BLaER1 treated with 17β-estradiol and CSF1 and Interleukin-3, amounts not matched to agents 10 nM and 100 nM (cell line): ENCODE measurements at regions not wholly inside any gene's neighbourhood (a gene's known extent, or its start where the extent isn't known, plus 50 kb on each side); places are given as distances from the start of the nearest gene placed in this dataset.

ENCODE experiments used
- H3K27ac ChIP-seq, 11 experiments: shearing (Covaris generic); formaldehyde crosslinking; 2 replicates each; pipeline ENCODE4 v1.8.1; 2022
- H3K27me3 ChIP-seq, 11 experiments: shearing (Covaris generic); formaldehyde crosslinking; 2 replicates each; pipeline ENCODE4 v1.8.1; 2022
- H3K36me3 ChIP-seq, 11 experiments: shearing (Covaris generic); formaldehyde crosslinking; 2 replicates each; pipeline ENCODE4 v1.8.1; 2022
- H3K4me1 ChIP-seq, 10 experiments: shearing (Covaris generic); formaldehyde crosslinking; 2 replicates each; pipeline ENCODE4 v1.8.1; 2022
- H3K4me2 ChIP-seq, 11 experiments: shearing (Covaris generic); formaldehyde crosslinking; 2 replicates each; pipeline ENCODE4 v1.8.1; 2022
- H3K4me3 ChIP-seq, 10 experiments: shearing (Covaris generic); formaldehyde crosslinking; 2 replicates each; pipeline ENCODE4 v1.8.1; 2022
- H3K9ac ChIP-seq, 11 experiments: shearing (Covaris generic); formaldehyde crosslinking; 2 replicates each; pipeline ENCODE4 v1.8.1; 2022
- H3K9me3 ChIP-seq, 11 experiments: shearing (Covaris generic); formaldehyde crosslinking; replicated peaks in 1 of 11; 2 replicates each; pipeline ENCODE4 v1.8.1; 2022
- H4K20me1 ChIP-seq, 11 experiments: shearing (Covaris generic); formaldehyde crosslinking; 2 replicates each; pipeline ENCODE4 v1.8.1; 2022
- Cebpa-rat ChIP-seq, 11 experiments: shearing (Covaris generic); IDR thresholded peaks; 2 replicates each; pipeline ENCODE4 v1.8.1; 2022

DNA sequence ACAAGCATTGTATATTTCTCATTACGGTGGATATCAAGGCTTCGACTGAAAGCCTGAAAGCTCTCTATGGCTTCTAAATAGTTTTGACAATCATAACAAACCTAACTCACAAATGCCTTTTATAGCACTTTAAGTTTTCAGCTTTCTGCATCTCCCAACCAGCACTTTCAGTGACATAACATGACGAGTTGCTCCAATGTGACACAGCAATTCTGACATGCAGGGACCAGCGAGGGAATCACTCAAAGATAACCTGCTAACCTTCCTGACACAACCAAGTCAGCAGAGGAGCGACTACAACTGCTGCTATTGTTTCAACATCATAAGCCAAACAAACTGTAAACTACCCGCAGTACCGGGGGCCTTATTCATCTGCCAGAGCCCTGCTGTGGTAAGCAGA, 95.7 kb upstream of the CDH20 start:
- no peaks in the 10 kb centered on the region for H3K9me3 ChIP-seq
- H3K4me2 ChIP-seq: no peak overlapping the region
- H3K27ac ChIP-seq: no peak overlapping the region
- no peak overlapping the region for H3K4me3 ChIP-seq
- no peak overlapping the region for H3K9ac ChIP-seq
- H3K36me3 ChIP-seq: no peaks in the 10 kb centered on the region
- H3K4me1 ChIP-seq: no peaks in the 10 kb centered on the region
- no peaks in the 10 kb centered on the region for H4K20me1 ChIP-seq
- TF ChIP-seq Cebpa-rat (IDR thresholded peaks at IDR 0.05): no peak
- H3K27me3 ChIP-seq: no peaks in the 10 kb centered on the region

DNA sequence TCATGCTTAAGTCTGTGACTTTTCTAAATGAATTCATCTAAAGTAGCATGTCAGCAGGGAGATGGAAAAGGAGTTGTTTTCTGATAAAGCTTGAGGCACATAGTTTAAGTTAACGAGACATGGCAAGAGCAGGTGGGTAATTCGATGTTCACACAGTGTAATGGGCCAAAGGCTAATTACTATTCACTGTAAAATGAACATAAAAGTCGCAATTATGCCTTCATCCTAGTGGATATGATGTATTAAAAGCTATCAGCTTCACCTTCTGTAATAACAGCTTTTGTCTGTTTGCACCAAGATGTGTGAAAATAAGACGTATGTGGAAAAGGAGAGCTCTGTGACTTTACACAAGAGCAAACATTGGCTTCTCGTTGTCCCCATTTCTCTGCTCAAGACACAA, 94.2 kb upstream of the CDH20 start:
- Histone ChIP-seq H3K9me3 (no peaks in the 10 kb centered on the region), H3K4me2 (no peak overlapping the region), H3K4me3 (no peak overlapping the region), H3K9ac (no peak overlapping the region), H3K27ac (no peak overlapping the region), H4K20me1 (no peaks in the 10 kb centered on the region), H3K4me1 (no peaks in the 10 kb centered on the region), H3K27me3 (no peaks in the 10 kb centered on the region), H3K36me3 (no peaks in the 10 kb centered on the region)
- TF ChIP-seq Cebpa-rat (IDR thresholded peaks at IDR 0.05): no peak

DNA sequence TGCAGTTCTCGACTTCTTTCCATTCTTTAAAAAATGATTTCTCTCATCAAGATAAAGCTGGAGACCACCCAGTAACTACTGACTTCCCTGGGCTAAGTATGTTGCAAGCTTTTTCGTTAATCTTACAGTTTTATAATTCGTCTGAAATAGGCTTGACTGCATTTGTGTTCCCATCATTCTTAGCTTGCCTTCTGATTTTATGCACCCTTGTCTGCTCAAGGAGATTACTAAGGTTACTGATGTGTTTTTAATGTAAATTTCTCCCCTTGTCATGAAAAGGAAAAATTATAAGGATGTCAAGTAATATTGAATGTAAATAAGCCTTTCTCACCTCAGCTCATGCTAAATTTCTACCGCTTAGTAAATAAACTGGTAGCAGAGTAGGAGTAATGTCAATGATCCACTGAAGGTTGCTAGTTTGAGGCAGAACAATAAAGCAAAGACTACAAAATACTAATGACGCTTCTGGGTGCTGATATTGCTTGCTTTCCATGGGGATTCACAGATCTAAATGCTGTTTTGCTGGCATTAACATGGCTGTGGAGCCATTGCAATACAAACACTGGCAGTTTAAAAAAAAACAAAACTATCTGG, 91.9 kb upstream of the CDH20 start:
- Histone ChIP-seq H3K27ac (no peak overlapping the region), H3K36me3 (no peaks in the 10 kb centered on the region), H4K20me1 (no peaks in the 10 kb centered on the region), H3K9ac (no peak overlapping the region), H3K4me1 (no peaks in the 10 kb centered on the region), H3K4me2 (no peak overlapping the region), H3K9me3 (no peaks in the 10 kb centered on the region), H3K27me3 (no peaks in the 10 kb centered on the region), H3K4me3 (no peak overlapping the region)
- TF ChIP-seq Cebpa-rat (IDR thresholded peaks at IDR 0.05): no peak

DNA sequence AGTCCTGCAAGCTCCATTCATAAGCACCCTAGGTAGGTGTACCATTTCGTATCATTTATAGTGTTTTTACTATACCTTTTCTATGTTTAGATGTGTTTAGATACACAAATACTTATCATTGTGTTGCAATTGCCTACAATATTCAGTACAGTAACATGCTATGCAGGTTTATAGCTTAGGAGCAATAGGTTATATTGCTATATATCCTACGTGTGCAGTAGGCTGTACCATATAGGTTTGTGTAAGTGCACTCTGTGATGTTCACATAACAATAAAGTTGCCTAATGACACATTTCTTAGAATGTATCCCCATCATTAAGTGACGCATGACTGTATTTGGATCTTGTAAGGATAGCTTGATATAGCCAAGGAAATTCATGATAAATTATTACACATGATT, 88.6 kb upstream of the CDH20 start:
- no peaks in the 10 kb centered on the region for H3K27me3 ChIP-seq
- no peak overlapping the region for H3K4me2 ChIP-seq
- no peak overlapping the region for H3K4me3 ChIP-seq
- no peak for TF ChIP-seq Cebpa-rat (IDR thresholded peaks at IDR 0.05)
- no peaks in the 10 kb centered on the region for H3K36me3 ChIP-seq
- no peaks in the 10 kb centered on the region for H4K20me1 ChIP-seq
- no peaks in the 10 kb centered on the region for H3K4me1 ChIP-seq
- H3K9me3 ChIP-seq: no peaks in the 10 kb centered on the region
- no peak overlapping the region for H3K27ac ChIP-seq
- H3K9ac ChIP-seq: no peak overlapping the region

DNA sequence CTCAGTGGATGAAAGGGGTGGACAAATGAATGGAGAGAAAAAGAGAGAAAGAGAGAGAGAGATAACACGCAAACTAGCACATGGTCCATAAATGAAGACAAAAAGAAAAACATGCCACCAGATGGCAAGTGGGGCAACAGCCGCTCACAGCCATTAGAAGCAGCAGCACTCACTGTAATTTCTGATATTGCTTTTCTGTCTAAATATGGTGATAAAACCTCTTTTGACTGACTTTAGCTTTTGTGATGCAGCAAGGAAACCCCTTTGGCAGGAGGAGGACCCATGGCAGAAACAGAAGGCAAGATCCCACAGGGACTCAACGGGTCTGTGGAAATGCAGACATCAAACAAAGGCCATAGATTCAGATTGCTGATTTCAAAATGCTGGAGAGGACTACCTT, 88.0 kb upstream of the CDH20 start:
- H3K27ac ChIP-seq: no peak overlapping the region
- no peak overlapping the region for H3K4me3 ChIP-seq
- no peaks in the 10 kb centered on the region for H3K4me1 ChIP-seq
- no peak for TF ChIP-seq Cebpa-rat (IDR thresholded peaks at IDR 0.05)
- no peaks in the 10 kb centered on the region for H3K27me3 ChIP-seq
- no peak overlapping the region for H3K9ac ChIP-seq
- H3K36me3 ChIP-seq: no peaks in the 10 kb centered on the region
- H3K9me3 ChIP-seq: no peaks in the 10 kb centered on the region
- H4K20me1 ChIP-seq: no peaks in the 10 kb centered on the region
- H3K4me2 ChIP-seq: no peak overlapping the region

DNA sequence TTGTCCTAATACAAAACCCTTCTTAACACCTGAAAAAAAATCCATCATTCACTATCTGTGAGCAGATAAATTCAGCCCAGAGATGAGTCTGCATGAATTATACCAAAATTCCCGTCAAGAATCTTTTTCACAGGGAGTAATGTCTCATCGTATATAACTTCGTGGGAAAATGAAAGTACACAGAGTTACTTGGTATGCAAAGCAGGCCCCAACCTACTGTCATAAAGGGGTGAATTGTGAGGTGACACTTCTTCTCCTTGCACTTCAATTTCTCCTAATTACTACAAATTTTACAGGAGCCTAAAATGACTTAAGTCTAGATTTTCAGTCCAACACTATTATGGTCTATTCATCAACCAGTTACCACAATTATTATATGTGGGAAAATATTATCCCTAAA, 84.6 kb upstream of the CDH20 start:
- H3K4me2 ChIP-seq: no peak overlapping the region
- H3K27ac ChIP-seq: no peak overlapping the region
- no peak for TF ChIP-seq Cebpa-rat (IDR thresholded peaks at IDR 0.05)
- H3K9me3 ChIP-seq: no peaks in the 10 kb centered on the region
- H3K9ac ChIP-seq: no peak overlapping the region
- H3K36me3 ChIP-seq: no peaks in the 10 kb centered on the region
- H3K27me3 ChIP-seq: no peaks in the 10 kb centered on the region
- H3K4me1 ChIP-seq: no peaks in the 10 kb centered on the region
- no peak overlapping the region for H3K4me3 ChIP-seq
- H4K20me1 ChIP-seq: no peaks in the 10 kb centered on the region

DNA sequence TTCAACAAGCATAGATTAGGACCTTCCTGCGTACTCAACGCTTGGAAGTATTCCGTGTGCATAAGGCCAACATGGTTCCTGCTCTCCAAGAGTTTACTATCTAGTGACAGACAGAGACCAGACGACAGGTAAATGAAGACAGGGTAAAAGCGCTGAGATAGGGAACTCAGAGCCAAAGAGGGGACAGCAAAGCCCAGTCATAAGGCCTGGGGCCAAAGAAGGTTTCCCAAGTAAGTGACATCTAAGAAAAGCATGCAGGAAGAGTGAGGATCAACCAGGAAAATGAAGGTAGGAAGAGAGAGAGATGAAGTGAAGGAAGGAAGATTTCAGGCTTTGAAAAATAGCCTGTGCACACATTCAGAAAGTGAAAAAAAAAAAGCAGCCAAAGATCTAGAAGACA, 76.9 kb upstream of the CDH20 start:
- TF ChIP-seq Cebpa-rat (IDR thresholded peaks at IDR 0.05): no peak
- Histone ChIP-seq H3K9me3 (no peaks in the 10 kb centered on the region), H3K4me3 (no peak overlapping the region), H4K20me1 (no peaks in the 10 kb centered on the region), H3K9ac (no peak overlapping the region), H3K4me2 (no peak overlapping the region), H3K27me3 (no peaks in the 10 kb centered on the region), H3K4me1 (no peaks in the 10 kb centered on the region), H3K36me3 (no peaks in the 10 kb centered on the region), H3K27ac (no peak overlapping the region)

DNA sequence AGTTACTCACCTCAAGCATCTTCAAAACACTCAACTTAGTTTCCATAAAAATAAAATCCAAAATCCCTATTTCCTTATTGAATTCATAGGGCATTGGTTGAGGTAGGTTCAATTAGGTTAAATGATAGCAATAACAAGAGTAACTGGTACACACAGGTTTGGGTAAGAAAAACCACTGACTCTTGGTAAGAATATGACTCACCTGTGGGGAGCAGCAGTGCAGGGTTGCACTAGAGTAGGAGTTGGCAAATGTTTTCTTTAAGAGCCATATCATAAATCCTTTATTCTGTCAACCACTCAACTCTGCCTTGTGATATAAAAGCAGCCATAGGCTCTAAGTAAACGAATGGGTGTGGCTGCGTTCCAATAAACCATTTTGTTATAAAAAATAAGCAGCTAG, 71.4 kb upstream of the CDH20 start:
- no peaks in the 10 kb centered on the region for H3K9me3 ChIP-seq
- no peaks in the 10 kb centered on the region for H4K20me1 ChIP-seq
- H3K9ac ChIP-seq: no peak overlapping the region
- H3K4me1 ChIP-seq: no peaks in the 10 kb centered on the region
- TF ChIP-seq Cebpa-rat (IDR thresholded peaks at IDR 0.05): no peak
- H3K36me3 ChIP-seq: no peaks in the 10 kb centered on the region
- H3K4me3 ChIP-seq: no peak overlapping the region
- no peak overlapping the region for H3K4me2 ChIP-seq
- H3K27ac ChIP-seq: no peak overlapping the region
- no peaks in the 10 kb centered on the region for H3K27me3 ChIP-seq

DNA sequence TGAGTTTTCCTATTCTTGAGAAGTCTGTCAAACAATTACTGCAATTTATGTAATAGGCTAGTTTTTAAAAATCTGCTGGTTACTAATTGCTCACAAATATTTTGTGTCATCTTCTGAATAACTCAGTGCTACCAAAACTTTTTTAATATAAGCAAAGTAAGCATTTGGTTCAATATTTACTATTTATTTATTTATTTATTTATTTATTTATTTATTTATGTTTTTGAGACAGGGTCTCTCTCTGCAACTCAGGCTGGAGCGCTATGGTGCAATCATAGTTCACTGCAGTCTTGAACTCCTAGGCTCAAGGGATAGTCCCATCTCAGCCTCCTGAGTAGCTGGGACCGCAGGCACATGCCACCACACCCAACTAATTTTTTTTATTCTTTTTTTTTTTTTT, 60.4 kb upstream of the CDH20 start:
- TF ChIP-seq Cebpa-rat (IDR thresholded peaks at IDR 0.05): no peak
- Histone ChIP-seq H3K4me2 (no peak overlapping the region), H4K20me1 (no peaks in the 10 kb centered on the region), H3K36me3 (no peaks in the 10 kb centered on the region), H3K9ac (no peak overlapping the region), H3K27me3 (no peaks in the 10 kb centered on the region), H3K4me1 (no peaks in the 10 kb centered on the region), H3K4me3 (no peak overlapping the region), H3K27ac (no peak overlapping the region), H3K9me3 (0 out of 22 replicates have a peak, but pooled peaks cover 0 to 3% (median 0%) of the 10 kb centered on the region in 11 experiments)

DNA sequence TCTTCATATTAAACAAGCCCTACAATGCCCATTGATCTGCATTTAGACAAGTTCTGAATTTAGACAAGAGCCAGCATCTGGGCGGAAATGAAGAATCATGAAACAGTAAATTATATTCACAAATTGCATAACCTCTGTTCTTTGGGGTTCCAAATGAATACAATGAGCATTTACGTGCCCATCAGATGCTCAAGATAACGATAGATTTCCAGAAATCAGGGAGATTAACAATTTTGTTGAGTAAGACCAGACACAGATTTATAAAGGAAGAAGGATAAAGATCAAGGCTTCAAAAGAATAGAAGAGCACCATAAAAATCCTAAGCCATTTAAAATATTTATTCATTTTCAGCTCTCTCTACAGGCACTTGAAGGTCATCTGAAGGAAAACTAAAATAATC, 59.7 kb upstream of the CDH20 start:
- Histone ChIP-seq H3K4me2 (no peak overlapping the region), H3K27me3 (no peaks in the 10 kb centered on the region)

More for the DNA sequence above, 59.7 kb upstream of the CDH20 start:
- TF ChIP-seq Cebpa-rat (IDR thresholded peaks at IDR 0.05): no peak
- Histone ChIP-seq H4K20me1 (no peaks in the 10 kb centered on the region), H3K4me3 (no peak overlapping the region), H3K27ac (no peak overlapping the region), H3K36me3 (no peaks in the 10 kb centered on the region), H3K9me3 (no peaks in the 10 kb centered on the region), H3K9ac (no peak overlapping the region), H3K4me1 (no peaks in the 10 kb centered on the region)
